ENCODE measurements at regions not wholly inside any gene's neighbourhood (a gene's known extent, or its start where the extent isn't known, plus 50 kb on each side); places are given as distances from the start of the nearest gene placed in this dataset.

GRCh38 chr16:49918257-49918656 lies 62.3 kb upstream of the ZNF423 start:
- intact Hi-C loops (cut with micrococcal nuclease): no loop called here
- CTCF ChIA-PET: interaction anchor here (3.1 kb wide), 1 partner anchor 61 kb away, joined by 9 read pairs; no protein-coding TSS in a partner anchor
- TF ChIP-seq, protein P1, sequence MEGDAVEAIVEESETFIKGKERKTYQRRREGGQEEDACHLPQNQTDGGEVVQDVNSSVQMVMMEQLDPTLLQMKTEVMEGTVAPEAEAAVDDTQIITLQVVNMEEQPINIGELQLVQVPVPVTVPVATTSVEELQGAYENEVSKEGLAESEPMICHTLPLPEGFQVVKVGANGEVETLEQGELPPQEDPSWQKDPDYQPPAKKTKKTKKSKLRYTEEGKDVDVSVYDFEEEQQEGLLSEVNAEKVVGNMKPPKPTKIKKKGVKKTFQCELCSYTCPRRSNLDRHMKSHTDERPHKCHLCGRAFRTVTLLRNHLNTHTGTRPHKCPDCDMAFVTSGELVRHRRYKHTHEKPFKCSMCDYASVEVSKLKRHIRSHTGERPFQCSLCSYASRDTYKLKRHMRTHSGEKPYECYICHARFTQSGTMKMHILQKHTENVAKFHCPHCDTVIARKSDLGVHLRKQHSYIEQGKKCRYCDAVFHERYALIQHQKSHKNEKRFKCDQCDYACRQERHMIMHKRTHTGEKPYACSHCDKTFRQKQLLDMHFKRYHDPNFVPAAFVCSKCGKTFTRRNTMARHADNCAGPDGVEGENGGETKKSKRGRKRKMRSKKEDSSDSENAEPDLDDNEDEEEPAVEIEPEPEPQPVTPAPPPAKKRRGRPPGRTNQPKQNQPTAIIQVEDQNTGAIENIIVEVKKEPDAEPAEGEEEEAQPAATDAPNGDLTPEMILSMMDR (IDR thresholded peaks at IDR 0.05): no peak
- Mint-ChIP-seq H3K4me1 (ENCODE audit: low read depth) (no peaks in the 10 kb centered on the region), H3K27me3 (peaks cover 2% of the 10 kb centered on the region), H3K36me3 (ENCODE audit: low read depth) (no peaks in the 10 kb centered on the region), H3K4me3 (no peak overlapping the region), H3K27ac (no peak overlapping the region), H3K9me3 (no peaks in the 10 kb centered on the region)
- POLR2A ChIA-PET: interaction anchor here (0.7 kb wide), 1 partner anchor 136 kb away, joined by 3 read pairs; no protein-coding TSS in a partner anchor
- DNase-seq (peak; percentile 10), ATAC-seq (no peak)

GRCh38 chr16:49919327-49919726 lies 63.4 kb upstream of the ZNF423 start:
- intact Hi-C loops (cut with micrococcal nuclease): no loop called here
- no peak for ATAC-seq

GRCh38 chr16:49920397-49920796 lies 64.5 kb upstream of the ZNF423 start:
- ChIA-PET POLR2A (no interaction called here), CTCF (interaction anchor here (0.7 to 3.1 kb wide), 3 partner anchors 16 to 63 kb away, joined by 3 to 9 read pairs (median 4); no protein-coding TSS in a partner anchor)
- Mint-ChIP-seq H3K36me3 (ENCODE audit: low read depth) (no peaks in the 10 kb centered on the region), H3K9me3 (no peaks in the 10 kb centered on the region), H3K4me3 (no peak overlapping the region), H3K27me3 (peaks cover 3% of the 10 kb centered on the region), H3K4me1 (ENCODE audit: low read depth) (no peaks in the 10 kb centered on the region), H3K27ac (no peak overlapping the region)
- ATAC-seq (no peak), DNase-seq (no peak)
- intact Hi-C loops (cut with micrococcal nuclease): no loop called here
- TF ChIP-seq, protein P1 (IDR thresholded peaks at IDR 0.05): no peak

More at GRCh38 chr16:49919327-49919726, 63.4 kb upstream of the ZNF423 start:
- H3K9me3 Mint-ChIP-seq: no peaks in the 10 kb centered on the region
- no peak overlapping the region for H3K27ac Mint-ChIP-seq
- no peak for DNase-seq
- H3K4me3 Mint-ChIP-seq: no peak overlapping the region
- H3K27me3 Mint-ChIP-seq: peaks cover 5% of the 10 kb centered on the region
- H3K4me1 Mint-ChIP-seq (ENCODE audit: low read depth): no peaks in the 10 kb centered on the region
- TF ChIP-seq, protein P1 (IDR thresholded peaks at IDR 0.05): no peak
- ChIA-PET CTCF (interaction anchor here (3.1 kb wide), 1 partner anchor 62 kb away, joined by 9 read pairs; no protein-coding TSS in a partner anchor), POLR2A (no interaction called here)
- H3K36me3 Mint-ChIP-seq (ENCODE audit: low read depth): no peaks in the 10 kb centered on the region

DNA sequence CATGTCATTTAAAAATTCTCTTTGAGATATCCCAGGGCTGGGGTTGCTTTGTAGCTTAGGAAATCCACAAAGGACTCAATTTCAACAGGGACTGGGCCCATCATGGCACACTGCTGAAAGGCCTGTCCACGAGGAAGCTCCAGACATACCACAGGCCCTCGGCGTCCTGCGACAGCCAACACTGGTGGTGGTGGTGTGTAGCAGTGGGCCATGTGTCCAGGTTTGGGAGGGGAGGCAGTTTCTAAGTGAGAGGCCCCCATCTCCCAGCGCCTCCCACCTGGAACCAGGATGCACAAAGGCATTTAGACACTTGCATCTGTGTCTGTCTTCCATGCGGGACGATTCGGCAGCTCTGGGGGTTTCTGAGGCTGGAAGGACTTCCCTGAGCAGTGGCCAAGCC lies 65.2 kb upstream of the ZNF423 start:
- no peak for ATAC-seq
- CTCF ChIA-PET: interaction anchor here (0.7 to 3.3 kb wide), 9 partner anchors 8 to 509 kb away, joined by 3 to 20 read pairs (median 3); no protein-coding TSS in a partner anchor
- TF ChIP-seq, protein P1 (IDR thresholded peaks at IDR 0.05): no peak
- DNase-seq: no peak
- Mint-ChIP-seq H3K27ac (no peak overlapping the region), H3K9me3 (no peaks in the 10 kb centered on the region), H3K4me3 (no peak overlapping the region), H3K36me3 (ENCODE audit: low read depth) (no peaks in the 10 kb centered on the region), H3K27me3 (peaks cover 7% of the 10 kb centered on the region), H3K4me1 (ENCODE audit: low read depth) (no peaks in the 10 kb centered on the region)
- POLR2A ChIA-PET: no interaction called here
- intact Hi-C loops (cut with micrococcal nuclease): no loop called here

- TF ChIP-seq, protein P1 (IDR thresholded peaks at IDR 0.05): peak; percentile 55
- H3K36me3 Mint-ChIP-seq (ENCODE audit: low read depth): no peaks in the 10 kb centered on the region
- POLR2A ChIA-PET: no interaction called here
- H3K27ac Mint-ChIP-seq: no peak overlapping the region
- H3K9me3 Mint-ChIP-seq: no peaks in the 10 kb centered on the region
- CTCF ChIA-PET: interaction anchor here (0.8 to 3.3 kb wide), 10 partner anchors 9 to 513 kb away, joined by 3 to 20 read pairs (median 3); no protein-coding TSS in a partner anchor
- peaks cover 7% of the 10 kb centered on the region for H3K27me3 Mint-ChIP-seq
- no peaks in the 10 kb centered on the region for H3K4me1 Mint-ChIP-seq (ENCODE audit: low read depth)
- ATAC-seq (peak; percentile 66), DNase-seq (peak; percentile 71)
- H3K4me3 Mint-ChIP-seq: no peak overlapping the region
- intact Hi-C loops (cut with micrococcal nuclease): no loop called here
These were observed 66.0 kb upstream of the ZNF423 start for GRCh38 chr16:49921791-49922456.

All from activated CD8-positive, alpha-beta T cell treated with anti-CD3 and anti-CD28 coated beads for 36 hours (primary cell).